ENCODE measurements at regions not wholly inside any gene's neighbourhood (a gene's known extent, or its start where the extent isn't known, plus 50 kb on each side); places are given as distances from the start of the nearest gene placed in this dataset.

DNA sequence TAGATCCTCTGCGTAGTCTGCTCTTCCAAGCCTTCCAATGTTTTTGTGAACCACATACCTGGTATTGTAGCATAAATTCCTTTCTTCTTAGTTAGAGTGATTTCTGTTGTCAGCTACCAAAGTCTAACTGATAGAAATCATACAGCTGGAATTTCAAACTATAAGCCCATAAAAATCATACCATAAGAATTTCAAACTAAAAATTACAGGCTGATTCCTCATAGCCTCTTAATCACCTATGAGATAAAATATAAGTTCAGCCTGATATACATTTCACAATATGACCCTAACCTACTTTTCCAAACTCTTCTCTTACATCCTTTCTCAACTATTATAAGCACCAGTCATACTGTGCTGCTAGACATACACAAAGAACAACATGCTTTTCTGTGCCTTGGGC lies 64.8 kb downstream of the PTHLH start:
- DNase-seq (ENCODE audit: low read depth in 4 of 4, low spot score in 3 of 4): no peak

DNA sequence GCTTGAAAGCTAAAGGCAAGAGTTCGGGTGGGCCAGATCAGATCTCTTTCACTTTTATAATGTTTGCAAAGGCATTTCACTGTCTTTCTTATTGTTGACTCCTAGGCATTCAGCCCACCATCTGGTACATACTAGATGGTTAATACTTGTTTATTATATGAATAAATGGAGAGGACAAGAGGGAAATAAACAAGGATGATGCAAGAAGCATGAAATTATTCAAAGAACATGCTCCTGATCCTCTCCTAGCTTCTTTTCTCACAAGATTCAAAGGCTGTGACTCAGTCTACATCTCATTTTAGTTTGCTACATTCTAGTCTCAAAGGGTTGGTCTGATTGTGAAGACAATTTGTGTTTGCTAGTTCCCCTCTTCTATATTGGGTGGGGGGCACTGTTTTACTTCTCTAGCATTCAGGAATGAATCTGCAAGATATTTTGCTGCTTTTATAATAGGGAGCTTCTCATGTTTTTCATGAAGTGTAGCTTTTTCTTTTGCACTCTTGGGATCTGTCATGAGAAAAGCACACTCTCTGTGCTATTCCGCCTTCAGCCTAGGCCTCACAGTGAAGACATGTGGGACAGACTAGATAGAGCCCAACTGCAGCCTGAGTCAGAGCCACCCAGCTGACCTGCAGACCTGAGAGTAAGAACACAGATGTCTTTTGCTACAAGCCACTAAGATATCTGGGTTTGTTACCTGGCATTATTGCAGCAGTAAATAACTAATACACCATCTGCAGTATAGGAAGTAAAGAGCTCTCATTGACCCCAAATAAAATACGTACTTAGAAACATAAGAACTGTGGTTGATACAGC lies 65.7 kb downstream of the PTHLH start:
- no peak for DNase-seq (ENCODE audit: low read depth in 4 of 4, low spot score in 3 of 4)

DNA sequence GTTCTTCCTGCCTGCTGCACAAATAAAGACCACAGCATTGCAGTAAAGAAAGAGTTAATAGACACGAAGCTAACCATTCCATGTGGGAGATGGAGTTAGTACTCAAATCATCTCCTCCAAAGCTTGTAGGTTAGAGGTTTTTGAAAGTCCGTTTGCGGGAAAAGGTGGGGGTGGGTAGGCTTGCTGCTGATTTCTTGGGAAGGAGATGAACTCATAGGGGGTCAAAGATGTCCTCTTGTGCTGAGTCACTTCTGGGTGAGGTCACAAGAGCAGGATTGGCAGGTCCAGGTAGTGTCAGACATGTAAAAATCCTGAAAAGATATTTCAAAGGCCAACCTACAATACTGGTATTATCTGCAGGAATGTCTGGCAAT lies 66.4 kb downstream of the PTHLH start:
- DNase-seq (ENCODE audit: low read depth in 4 of 4, low spot score in 3 of 4): no peak

DNA sequence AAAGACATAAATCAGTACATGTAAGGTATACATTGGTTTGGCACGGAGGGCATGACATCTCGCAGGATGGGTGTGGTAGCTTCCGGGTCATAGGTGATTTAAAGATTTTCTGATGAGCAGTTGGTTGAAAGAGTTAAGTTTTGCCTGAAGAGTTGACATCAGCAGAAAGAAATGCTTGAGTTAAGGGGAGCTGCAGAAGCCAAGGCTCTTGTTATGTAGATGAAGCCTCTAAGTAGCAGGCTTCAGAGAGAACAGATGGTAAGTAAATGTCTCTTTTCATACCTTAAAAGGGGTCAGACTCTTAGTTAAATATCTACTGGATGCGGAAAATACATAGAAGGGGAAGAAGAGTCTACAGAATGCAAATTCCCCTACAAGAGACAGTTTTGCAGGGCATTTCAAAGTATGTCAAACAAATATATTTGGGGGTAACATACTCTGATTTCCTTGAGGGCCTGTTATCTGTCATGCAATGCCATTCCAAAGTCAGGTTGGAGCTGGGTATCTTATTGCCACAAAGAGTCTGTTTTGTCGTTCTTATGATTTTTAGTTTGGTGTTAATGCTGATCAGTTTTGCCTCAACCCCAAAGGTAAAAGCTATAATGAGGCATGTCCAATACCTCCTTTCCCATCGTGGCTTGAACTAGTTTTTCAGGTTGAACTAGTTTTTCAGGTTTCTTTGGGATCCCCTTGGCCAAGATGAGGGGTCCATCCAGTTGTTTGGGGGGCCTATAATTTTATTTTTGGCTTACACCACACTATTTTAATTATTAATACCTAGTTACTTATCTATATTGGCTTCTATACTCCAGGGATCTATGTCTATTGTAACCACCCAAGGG lies 67.0 kb downstream of the PTHLH start:
- no peak for DNase-seq (ENCODE audit: low read depth in 4 of 4, low spot score in 3 of 4)

DNA sequence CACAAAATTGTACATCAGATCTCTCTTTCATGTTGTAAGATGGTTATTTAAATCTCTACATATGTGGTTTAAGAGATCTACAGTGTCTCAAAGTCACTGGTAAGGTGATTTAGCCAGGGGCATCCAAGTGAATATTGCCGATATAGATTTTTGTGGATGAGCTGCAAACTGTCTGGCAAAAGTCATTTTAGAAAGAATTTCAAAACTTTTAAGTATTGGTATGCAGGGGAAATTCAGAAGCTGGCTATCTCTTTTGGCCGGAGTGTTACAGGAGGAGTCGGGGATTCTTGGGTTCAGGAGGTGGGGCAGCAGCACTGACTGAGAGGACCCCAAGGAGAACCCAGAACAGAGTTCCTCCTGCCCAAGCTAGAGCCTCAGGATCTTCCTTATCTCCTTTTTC lies 69.9 kb downstream of the PTHLH start:
- DNase-seq (ENCODE audit: low read depth in 4 of 4, low spot score in 3 of 4): no peak

DNA sequence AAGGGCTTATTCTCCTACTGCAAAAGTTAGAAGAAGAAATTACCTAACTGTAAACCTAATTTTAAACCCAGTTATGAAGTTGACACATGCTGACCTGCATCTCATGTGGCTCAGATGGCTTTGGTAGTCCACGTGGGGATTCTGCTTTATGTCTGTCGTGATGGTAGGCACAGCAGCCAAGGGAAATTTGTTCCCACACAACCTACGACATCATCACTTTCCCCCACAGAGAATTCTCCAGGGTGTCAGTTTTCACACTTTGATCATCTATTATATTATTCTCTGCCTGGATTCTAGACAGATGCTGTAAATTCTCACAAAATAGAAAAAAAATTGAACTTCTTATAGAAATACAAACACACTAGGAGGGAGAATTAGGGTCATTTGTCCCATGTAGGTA lies 70.6 kb downstream of the PTHLH start:
- no peak for DNase-seq (ENCODE audit: low read depth in 4 of 4, low spot score in 3 of 4)

DNA sequence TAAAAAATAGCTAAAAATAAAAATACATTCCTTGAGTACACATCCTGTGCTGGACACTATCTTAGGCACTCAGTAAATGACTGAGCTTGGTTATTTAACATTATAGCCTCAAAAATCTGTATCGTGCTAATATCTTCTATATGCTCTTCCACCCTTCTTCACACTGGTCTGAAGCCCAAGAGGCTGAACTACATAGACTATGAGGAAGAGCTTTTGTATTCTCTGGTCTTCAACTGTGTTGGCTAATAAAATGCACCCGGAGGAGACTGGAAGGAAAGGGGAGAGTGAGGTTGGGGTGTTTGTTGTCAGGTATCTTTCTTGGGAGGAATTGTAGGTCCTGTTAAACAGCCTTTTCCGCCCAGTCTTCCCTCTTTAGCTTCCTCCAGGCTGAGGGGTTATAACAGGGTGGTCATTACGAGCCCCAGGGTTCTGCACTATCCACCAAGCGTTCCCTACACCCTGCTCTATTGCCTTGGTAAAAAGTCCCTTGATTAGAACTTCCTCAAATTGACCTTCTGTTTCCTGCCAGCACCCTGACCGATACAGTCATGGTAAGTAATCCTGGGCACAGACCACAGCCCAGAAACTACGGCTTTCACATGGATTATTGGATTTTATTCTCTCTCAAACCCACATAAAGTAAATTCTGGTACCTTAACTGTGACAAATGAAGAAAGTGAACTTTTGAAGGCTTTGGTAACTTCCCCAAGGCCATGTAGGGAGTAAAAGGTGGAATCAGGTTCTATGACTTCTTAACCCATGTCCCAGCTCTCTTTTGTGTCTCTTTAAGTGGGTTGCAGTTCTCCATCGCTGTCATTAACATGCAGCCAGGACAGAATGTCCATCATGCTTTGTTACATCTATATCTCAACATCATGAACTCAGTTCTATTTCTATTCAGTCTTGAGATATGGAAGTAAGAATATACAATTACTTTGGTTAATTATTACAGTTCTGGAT lies 71.3 kb downstream of the PTHLH start:
- no peak for DNase-seq (ENCODE audit: low read depth in 4 of 4, low spot score in 3 of 4)

DNA sequence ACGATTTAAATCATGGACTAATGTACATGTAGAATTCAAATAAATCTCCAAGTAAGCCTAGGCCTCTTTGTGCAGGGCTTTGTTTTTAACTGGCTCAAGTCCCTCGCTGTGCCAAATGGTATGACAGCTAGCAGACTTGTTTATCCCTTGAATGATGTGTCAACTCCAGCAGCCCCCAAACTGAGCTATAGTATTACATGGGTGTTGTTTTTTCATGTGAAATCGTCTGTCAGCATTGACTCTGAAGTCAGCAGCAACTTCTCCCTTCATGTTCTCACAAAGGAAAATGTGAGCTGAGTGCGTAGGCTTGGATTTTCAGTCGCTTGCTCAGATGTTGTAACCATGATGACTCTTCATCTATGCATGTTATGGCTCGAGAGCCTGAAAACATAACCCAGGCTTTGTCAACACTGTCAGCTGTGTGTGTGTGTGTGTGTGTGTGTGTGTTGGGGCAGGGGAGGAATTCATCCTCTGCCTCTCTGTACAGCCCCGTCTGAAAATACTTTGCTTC lies 73.3 kb downstream of the PTHLH start:
- no peak for DNase-seq (ENCODE audit: low read depth in 4 of 4, low spot score in 3 of 4)

DNA sequence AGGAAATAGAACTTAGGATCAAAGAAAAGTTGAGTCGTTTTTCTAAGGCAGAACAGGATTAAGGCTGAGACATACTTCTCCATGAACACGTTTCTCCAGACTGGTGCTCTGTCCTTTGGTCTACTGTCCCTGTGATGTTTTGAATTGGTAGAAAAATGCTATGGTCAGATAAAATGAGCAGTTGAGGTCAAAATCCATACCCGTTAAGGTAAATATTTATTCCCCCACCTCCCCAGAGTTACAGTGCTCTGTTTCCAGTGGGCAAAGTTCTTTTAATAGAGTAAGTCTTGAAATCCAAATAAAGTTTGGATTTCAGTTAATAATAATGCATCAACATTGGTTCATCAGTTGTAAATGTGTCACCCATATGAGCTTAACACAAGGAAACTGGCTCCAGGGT lies 74.5 kb downstream of the PTHLH start:
- DNase-seq (ENCODE audit: low read depth in 4 of 4, low spot score in 3 of 4): no peak

DNA sequence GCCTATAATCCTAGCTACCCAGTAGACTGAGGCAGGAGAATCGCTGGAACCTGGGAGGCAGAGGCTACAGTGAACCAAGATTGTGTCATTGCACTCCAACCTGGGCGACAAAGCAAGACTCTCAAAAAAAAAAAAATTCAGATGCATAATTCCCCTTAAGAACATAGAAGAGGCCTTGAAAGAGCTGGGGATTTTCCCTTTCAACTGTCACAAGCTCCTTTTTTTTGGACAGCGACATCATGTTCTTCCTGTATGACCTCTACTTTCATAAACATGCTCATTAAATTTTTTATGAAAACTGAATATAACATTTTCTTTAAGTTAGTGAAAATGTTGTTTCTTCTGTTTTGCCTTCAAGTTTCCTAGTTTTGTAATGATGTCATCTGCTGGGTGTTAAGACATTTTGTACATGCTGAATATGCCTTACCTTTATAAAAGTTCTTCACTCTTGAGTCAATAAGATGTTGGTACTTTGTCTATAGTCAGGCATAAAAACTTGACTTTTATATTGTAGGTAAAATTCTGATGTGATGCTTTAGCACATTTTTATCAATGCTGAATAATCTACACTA lies 76.0 kb downstream of the PTHLH start:
- no peak for DNase-seq (ENCODE audit: low read depth in 4 of 4, low spot score in 3 of 4)

DNA sequence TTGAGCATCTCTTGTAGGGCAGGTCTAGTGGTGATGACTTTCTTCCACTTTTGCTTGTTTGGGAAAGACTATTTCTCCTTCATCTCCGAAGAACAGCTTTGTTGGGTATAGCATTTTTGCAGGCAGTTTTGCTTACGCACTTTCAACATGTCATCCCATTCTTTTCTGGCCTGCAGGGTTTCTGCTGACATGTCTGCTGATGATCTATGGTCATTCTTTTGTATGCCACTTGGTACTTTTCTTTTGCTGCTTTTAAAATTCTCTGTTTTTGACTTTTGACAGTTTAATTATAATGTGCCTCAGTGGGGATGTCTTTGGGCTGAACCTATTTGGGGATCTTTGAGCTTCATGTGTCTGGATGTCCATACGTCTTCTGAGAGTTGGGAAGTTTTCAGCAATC lies 78.2 kb downstream of the PTHLH start:
- no peak for DNase-seq (ENCODE audit: low read depth in 4 of 4, low spot score in 3 of 4)

DNA sequence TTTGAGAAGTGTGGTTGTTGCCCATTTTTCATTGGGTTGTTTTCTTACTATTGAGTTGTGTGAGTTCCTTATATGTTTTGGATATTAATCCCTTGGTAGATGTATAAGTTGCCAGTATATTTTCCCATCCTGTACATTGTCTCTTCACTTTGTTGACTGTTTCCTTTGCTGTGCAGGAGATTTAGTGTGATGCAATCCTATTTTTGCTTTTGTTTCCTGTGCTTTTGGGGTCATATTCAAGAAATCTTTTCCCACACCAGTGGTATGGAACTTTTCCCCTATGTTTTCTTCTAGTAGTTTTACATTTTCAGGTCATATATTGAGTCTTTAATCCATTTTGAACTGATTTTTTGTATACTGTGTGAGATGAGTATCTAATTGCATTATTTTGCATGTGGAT lies 92.8 kb downstream of the PTHLH start:
- DNase-seq (ENCODE audit: low read depth in 4 of 4, low spot score in 3 of 4): no peak

DNA sequence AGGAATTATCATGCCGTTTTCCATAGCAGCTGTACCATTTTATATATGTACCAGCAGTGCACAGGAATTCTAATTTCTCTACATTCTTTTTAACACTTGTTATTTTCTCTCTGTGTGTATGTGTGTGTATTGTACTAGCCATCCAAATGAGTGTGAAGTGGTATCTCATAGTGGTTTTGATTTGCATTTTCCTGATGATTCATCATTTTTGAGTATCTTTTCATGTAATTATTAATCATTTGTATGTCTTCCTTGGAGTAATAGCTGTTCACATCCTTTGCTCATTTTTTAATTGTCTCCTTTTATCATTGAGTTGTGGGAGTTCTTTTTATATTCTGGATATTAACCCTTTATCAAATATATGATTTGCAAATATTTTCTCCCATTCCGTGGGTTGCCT lies 95.6 kb upstream of the MANSC4 start:
- DNase-seq (ENCODE audit: low read depth in 4 of 4, low spot score in 3 of 4): no peak

DNA sequence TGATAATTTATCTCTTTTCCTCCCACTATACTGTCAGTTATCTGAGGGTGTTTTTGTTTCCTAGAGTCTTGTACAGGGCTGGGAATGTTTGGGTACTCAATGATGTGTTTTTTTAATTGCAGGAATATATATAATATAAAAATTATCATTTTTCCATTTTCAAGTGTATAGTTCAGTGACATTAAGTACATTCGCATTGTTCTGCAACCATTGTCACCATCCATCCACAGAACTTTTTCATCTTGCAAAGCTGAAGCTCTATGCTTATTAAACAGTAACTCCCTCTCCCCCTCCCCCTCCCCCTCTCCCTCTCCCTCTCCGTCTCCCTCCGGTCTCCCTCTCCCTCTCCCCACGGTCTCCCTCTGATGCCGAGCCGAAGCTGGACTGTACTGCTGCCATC lies 93.0 kb upstream of the MANSC4 start:
- DNase-seq (ENCODE audit: low read depth in 4 of 4, low spot score in 3 of 4): no peak

DNA sequence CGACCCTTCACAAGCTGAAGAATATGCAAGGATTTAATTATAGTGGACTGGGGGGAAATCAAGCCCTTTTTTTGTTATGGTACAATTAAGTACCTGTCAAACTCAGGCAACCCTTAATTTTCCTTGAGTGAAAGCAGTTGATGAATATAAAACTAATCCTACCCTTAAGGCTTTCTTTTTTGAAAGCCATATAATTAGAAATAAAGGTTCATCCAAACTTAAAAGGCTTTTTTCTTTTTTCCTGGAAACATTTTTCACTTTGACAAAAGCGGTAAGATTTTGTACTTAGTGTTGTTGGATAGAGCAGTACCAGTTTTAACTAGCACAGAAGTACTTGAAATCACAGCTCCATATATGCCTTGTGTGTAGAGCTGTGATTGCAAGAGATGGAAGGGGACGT lies 91.9 kb upstream of the MANSC4 start:
- no peak for DNase-seq (ENCODE audit: low read depth in 4 of 4, low spot score in 3 of 4)

DNA sequence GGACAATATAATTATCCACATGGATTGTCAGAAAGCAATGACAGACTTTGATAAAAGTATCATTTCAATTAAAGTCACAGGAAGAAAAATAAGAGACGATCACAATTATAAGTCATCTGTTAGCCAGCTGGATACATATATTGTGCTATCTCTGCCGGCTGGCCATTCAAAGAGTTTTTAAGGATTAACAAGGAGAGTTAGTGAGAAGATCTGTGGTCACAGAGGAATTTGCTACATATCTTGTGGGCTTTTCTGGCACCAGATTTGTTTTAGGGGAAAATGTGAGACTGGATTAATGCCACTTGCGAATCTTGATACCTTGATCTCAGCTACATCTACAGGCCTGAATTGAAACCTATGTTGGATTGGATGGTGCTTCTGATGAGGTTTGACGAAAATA lies 90.9 kb upstream of the MANSC4 start:
- DNase-seq (ENCODE audit: low read depth in 4 of 4, low spot score in 3 of 4): no peak

DNA sequence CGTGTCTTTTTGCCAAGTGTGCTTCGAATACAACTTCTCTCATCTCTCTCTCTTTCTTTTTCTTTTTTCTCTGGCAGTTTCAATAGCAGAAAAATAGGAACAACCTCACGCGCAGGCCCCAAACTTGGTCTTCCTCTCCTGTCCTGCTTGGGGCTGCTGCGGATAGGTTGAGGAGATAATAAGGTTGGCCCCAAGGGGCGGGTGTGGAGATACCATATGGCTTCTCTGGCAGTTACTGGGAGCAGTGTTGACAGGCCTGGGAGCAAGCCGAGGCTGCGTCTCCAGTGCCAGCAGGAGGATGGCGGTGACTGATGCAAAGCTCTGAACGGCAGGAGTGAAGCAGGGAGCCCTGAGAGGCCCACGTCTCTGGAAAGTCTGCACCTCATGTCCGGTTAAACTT lies 89.5 kb upstream of the MANSC4 start:
- DNase-seq (ENCODE audit: low read depth in 4 of 4, low spot score in 3 of 4): no peak

DNA sequence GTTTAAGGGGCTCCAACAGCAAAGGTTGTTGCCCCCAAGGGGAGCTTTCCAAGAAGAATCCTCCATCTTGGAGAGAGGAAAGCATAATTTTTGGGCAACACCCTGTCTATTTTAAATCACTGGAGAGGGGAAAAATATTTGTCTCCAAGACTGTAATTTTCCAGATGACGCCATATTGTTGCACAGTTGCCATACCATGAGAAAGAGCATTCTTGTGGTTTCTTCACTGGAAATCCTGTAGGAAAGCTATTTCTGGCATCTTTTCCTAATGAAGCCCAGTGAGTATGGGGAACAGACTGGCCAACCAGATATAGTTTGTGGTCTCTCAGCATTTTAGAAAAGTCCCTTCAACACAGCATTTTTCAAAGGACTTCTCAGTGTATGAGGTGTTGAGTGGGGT lies 88.1 kb upstream of the MANSC4 start:
- no peak for DNase-seq (ENCODE audit: low read depth in 4 of 4, low spot score in 3 of 4)

DNA sequence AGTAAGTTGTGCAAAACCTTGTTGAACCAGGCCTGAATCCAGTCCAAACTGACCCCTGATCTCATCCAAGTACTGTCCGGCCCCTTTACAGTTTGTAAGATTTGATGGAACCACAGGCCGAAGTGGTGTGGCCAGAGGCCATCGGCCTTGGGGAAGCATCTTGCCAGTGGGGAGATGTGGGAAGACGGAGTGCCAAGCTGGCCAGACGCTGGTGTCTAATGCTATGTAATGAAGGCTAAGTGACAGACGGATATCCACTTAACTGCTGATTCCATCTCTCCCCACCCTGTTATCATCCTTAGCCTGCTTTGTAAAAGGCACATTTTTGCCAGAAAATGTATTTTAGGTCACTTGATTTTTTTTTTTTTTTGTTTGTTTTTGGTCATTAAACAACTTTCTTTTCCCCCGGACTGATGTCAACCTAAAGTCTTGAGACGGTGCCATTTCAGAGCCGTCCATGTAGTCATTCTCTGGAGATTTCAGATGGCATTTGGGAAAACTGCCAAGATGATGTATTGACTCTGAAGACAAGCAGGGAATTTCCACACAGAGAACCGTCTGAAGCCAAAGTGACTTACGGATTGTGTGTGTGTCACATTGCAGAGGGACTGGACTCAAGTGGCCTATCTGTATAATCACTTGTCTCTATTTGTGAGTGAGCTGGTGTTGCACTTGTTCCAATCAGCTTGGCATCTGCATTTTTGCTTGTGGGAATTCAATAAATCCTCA lies 86.5 kb upstream of the MANSC4 start:
- DNase-seq (ENCODE audit: low read depth in 4 of 4, low spot score in 3 of 4): no peak

DNA sequence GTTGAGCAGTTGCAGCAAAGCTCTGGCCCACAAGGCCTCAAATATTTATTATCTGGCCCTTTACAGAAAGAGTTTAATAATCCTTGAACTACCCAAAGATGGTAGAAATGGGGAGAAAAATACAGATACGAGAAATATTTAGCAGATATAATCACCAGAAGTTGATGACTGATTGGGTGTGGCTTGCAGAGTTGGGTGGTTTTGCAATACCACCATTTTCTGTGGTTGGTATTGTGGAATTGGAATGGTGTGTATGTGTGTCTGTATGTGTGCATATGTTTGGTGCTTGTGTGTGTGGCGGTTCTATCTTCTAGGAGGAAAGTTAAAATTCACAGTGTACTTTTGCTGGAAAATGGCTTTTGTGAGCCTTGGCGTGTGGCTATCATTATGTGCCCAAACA lies 85.4 kb upstream of the MANSC4 start:
- DNase-seq (ENCODE audit: low read depth in 4 of 4, low spot score in 3 of 4): no peak

All from left renal pelvis (tissue), 4 donors.